ENCODE measurements at regions not wholly inside any gene's neighbourhood (a gene's known extent, or its start where the extent isn't known, plus 50 kb on each side); places are given as distances from the start of the nearest gene placed in this dataset.

DNA sequence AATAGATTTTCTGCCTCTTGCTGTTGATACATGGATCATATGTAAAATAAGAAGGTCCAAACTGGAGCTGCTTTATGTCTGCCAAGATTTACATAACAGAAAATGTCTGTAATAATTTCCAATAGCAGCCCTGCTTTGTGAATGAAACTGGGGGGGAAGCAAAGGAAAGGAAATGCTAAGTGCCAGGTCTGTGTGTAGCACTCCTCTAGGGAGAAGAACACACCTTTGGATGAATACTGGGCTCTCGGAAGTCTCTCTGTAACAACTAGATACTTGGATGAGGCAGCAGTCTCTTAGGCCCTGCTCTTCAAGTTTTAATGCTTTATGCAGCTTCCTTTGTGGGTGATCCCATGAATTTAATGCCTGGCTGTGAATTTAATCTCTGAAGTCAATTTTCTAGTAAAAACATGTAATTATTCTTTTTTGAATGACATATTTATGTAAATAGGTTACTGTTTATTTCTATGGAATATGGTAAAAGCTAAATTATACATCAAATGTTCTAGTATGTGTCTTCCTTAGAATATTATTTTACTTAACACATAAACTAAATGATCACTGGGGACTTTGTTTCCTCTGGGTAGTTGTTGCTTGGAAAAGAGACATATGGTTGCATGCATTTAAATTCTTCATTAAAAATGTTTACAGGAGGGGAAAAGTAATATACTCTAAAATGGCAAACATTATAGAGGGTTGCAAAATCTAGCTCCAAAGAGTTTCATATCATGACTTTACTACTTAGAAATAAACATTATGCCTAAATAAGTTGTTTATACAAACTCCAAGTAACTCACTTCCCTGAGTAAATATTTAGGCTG lies 336.6 kb upstream of the CWC22 start:
- Histone ChIP-seq H3K27ac (ENCODE audit: low read length) (no peak overlapping the region), H2AFZ (ENCODE audit: low read length) (no peak overlapping the region), H3K79me2 (ENCODE audit: low read length) (no peaks in the 10 kb centered on the region), H3F3A (ENCODE audit: low read length, unreplicated experiment) (no peaks in the 10 kb centered on the region), H3K4me2 (ENCODE audit: low read length) (no peak overlapping the region), H3K4me3 (ENCODE audit: low read length) (no peak overlapping the region), H3K9me3 (ENCODE audit: low read length) (no peaks in the 10 kb centered on the region), H3K27me3 (ENCODE audit: low read length) (no peaks in the 10 kb centered on the region), H3K4me1 (ENCODE audit: insufficient read depth, low read length) (no peaks in the 10 kb centered on the region), H3K9ac (ENCODE audit: low read length) (no peak overlapping the region), H3K9me2 (replicated peaks; ENCODE audit: low read length) (no peaks in the 10 kb centered on the region), H4K20me1 (ENCODE audit: low read length) (no peaks in the 10 kb centered on the region), H3K36me3 (ENCODE audit: low read depth, low read length) (no peaks in the 10 kb centered on the region)
- ATAC-seq (no peak), DNase-seq (no peak)
- no TSS peak for BruUV-seq (replicated peaks)
- intact Hi-C loops (cut with micrococcal nuclease): no loop called here
- TF ChIP-seq EZH2phosphoT487 (IDR thresholded peaks at IDR 0.05; ENCODE audit: borderline replicate concordance, low read length): no peak
- no peak for TF ChIP-seq EZH2 (IDR thresholded peaks at IDR 0.05; ENCODE audit: low read length, unreplicated experiment)
- TF ChIP-seq, protein P1, sequence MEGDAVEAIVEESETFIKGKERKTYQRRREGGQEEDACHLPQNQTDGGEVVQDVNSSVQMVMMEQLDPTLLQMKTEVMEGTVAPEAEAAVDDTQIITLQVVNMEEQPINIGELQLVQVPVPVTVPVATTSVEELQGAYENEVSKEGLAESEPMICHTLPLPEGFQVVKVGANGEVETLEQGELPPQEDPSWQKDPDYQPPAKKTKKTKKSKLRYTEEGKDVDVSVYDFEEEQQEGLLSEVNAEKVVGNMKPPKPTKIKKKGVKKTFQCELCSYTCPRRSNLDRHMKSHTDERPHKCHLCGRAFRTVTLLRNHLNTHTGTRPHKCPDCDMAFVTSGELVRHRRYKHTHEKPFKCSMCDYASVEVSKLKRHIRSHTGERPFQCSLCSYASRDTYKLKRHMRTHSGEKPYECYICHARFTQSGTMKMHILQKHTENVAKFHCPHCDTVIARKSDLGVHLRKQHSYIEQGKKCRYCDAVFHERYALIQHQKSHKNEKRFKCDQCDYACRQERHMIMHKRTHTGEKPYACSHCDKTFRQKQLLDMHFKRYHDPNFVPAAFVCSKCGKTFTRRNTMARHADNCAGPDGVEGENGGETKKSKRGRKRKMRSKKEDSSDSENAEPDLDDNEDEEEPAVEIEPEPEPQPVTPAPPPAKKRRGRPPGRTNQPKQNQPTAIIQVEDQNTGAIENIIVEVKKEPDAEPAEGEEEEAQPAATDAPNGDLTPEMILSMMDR (conservative IDR thresholded peaks at IDR 0.05; ENCODE audit: low read depth, low read length): no peak
- POLR2A ChIA-PET (ENCODE audit: unreplicated experiment): no interaction called here
- CTCF ChIA-PET: no interaction called here

DNA sequence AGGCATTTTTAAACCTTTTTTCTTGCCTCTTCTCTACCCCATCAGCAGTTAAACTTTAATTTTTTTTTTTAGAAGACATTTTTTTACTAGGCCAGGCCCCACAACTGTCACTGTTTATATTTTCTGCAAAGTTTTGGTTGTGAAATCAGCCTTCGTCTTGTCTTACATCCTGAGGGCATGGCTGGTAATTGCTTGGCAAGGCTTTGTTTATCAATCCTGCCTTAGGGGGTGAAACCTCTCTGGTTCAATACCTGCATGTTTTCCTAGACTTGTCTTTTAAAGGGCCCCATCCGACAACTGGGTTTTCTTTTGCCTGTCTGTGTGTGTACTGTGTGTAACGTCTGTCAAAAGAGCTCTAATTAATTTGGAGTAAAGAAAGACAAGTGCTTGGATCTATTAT lies 330.0 kb upstream of the CWC22 start:
- no peaks in the 10 kb centered on the region for H3F3A ChIP-seq (ENCODE audit: low read length, unreplicated experiment)
- H3K4me3 ChIP-seq (ENCODE audit: low read length): no peak overlapping the region
- no peak for TF ChIP-seq EZH2 (IDR thresholded peaks at IDR 0.05; ENCODE audit: low read length, unreplicated experiment)
- TF ChIP-seq EZH2phosphoT487 (IDR thresholded peaks at IDR 0.05; ENCODE audit: borderline replicate concordance, low read length): no peak
- TF ChIP-seq, protein P1 (conservative IDR thresholded peaks at IDR 0.05; ENCODE audit: low read depth, low read length): no peak
- H3K4me2 ChIP-seq (ENCODE audit: low read length): no peak overlapping the region
- BruUV-seq (replicated peaks): no TSS peak
- DNase-seq: no peak
- no peaks in the 10 kb centered on the region for H3K9me2 ChIP-seq (replicated peaks; ENCODE audit: low read length)
- H3K9me3 ChIP-seq (ENCODE audit: low read length): peaks cover 16% of the 10 kb centered on the region
- intact Hi-C loops (cut with micrococcal nuclease): no loop called here
- ATAC-seq: no peak
- H3K27ac ChIP-seq (ENCODE audit: low read length): no peak overlapping the region
- no peaks in the 10 kb centered on the region for H3K27me3 ChIP-seq (ENCODE audit: low read length)
- ChIA-PET POLR2A (ENCODE audit: unreplicated experiment) (no interaction called here), CTCF (no interaction called here)
- H3K4me1 ChIP-seq (ENCODE audit: insufficient read depth, low read length): no peaks in the 10 kb centered on the region
- H3K36me3 ChIP-seq (ENCODE audit: low read depth, low read length): no peaks in the 10 kb centered on the region; the same call in 1 of the 2 replicates
- H4K20me1 ChIP-seq (ENCODE audit: low read length): no peaks in the 10 kb centered on the region
- H3K9ac ChIP-seq (ENCODE audit: low read length): no peak overlapping the region
- no peaks in the 10 kb centered on the region for H3K79me2 ChIP-seq (ENCODE audit: low read length)
- H2AFZ ChIP-seq (ENCODE audit: low read length): no peak overlapping the region

DNA sequence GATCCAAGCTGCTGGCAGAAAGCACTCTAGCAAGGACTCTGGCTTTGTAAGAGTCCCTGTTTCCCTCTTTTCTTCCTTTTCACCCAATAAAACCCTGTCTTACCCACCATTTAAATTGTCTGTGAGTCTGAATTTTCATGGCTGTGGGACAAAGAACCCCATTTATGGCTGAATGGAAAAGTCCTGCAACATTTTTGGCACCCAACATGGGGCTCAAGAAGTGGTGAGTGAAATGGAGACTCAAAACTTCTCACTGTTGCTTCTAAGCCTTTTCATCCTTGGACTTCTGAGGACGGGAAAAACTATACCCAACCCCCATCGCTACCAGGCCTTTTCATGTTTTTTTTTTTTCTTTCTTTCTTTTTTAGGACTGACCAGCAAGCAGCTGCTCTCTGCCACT lies 329.5 kb upstream of the CWC22 start:
- ChIA-PET POLR2A (ENCODE audit: unreplicated experiment) (interaction anchor here (0.6 kb wide), 1 partner anchor 1271 kb away, joined by 6 read pairs; no protein-coding TSS in a partner anchor), CTCF (no interaction called here)
- BruUV-seq (replicated peaks): no TSS peak
- TF ChIP-seq EZH2phosphoT487 (IDR thresholded peaks at IDR 0.05; ENCODE audit: borderline replicate concordance, low read length): no peak
- no peak for TF ChIP-seq EZH2 (IDR thresholded peaks at IDR 0.05; ENCODE audit: low read length, unreplicated experiment)
- TF ChIP-seq, protein P1 (conservative IDR thresholded peaks at IDR 0.05; ENCODE audit: low read depth, low read length): no peak
- no peaks in the 10 kb centered on the region for H3K9me2 ChIP-seq (replicated peaks; ENCODE audit: low read length)
- H3K27ac ChIP-seq (ENCODE audit: low read length): no peak overlapping the region
- H2AFZ ChIP-seq (ENCODE audit: low read length): no peak overlapping the region
- H3K9ac ChIP-seq (ENCODE audit: low read length): no peak overlapping the region
- H3K27me3 ChIP-seq (ENCODE audit: low read length): no peaks in the 10 kb centered on the region
- no peak overlapping the region for H3K4me2 ChIP-seq (ENCODE audit: low read length)
- no peaks in the 10 kb centered on the region for H4K20me1 ChIP-seq (ENCODE audit: low read length)
- H3K79me2 ChIP-seq (ENCODE audit: low read length): no peaks in the 10 kb centered on the region
- DNase-seq (no peak), ATAC-seq (no peak)
- H3K9me3 ChIP-seq (ENCODE audit: low read length): peaks cover 16% of the 10 kb centered on the region
- H3K36me3 ChIP-seq (ENCODE audit: low read depth, low read length): no peaks in the 10 kb centered on the region; the same call in 1 of the 2 replicates
- no peak overlapping the region for H3K4me3 ChIP-seq (ENCODE audit: low read length)
- H3F3A ChIP-seq (ENCODE audit: low read length, unreplicated experiment): no peaks in the 10 kb centered on the region
- intact Hi-C loops (cut with micrococcal nuclease): no loop called here
- no peaks in the 10 kb centered on the region for H3K4me1 ChIP-seq (ENCODE audit: insufficient read depth, low read length)
